Activated CD4-positive, CD25-positive, alpha-beta regulatory T cell treated with anti-CD3 and anti-CD28 coated beads, Interleukin-2, amount 50 U/mL, for 24 hours (primary cell): ENCODE measurements at regions not wholly inside any gene's neighbourhood (a gene's known extent, or its start where the extent isn't known, plus 50 kb on each side); places are given as distances from the start of the nearest gene placed in this dataset.
"Not testable (repeated sequence)": the region's sequence is repeated elsewhere in the genome, so short reads cannot be mapped to it uniquely, and the experiment has no call there.

Source experiments
- ATAC-seq, 2 donors: fragments of 150-1000 bp; cut with Tn5 transposase; one replicate each; pipeline ENCODE4 v1.10.0; 2021; ENCODE audit warnings: mild to moderate bottlenecking in 1 of 2, moderate library complexity in 1 of 2

- not testable (repeated sequence) for ATAC-seq
Observed at GRCh38 chr17:46460129-46460528, 52.1 kb upstream of the LRRC37A2 start.

- not testable (repeated sequence) for ATAC-seq
Observed at GRCh38 chr17:46455069-46455468, 57.2 kb upstream of the LRRC37A2 start.

GRCh38 chr17:46454572-46454971 is 57.7 kb upstream of the LRRC37A2 start:
- not testable (repeated sequence) for ATAC-seq

- ATAC-seq: not testable (repeated sequence)
Observed at GRCh38 chr17:46453077-46453476, 59.2 kb upstream of the LRRC37A2 start.

GRCh38 chr17:46445849-46446248 is 66.4 kb upstream of the LRRC37A2 start:
- not testable (repeated sequence) for ATAC-seq

- not testable (repeated sequence) for ATAC-seq
Observed at GRCh38 chr17:46445411-46445810, 66.9 kb upstream of the LRRC37A2 start.

GRCh38 chr17:46442153-46442552 is 70.1 kb upstream of the LRRC37A2 start:
- ATAC-seq: not testable (repeated sequence)

GRCh38 chr17:46440665-46441064 is 71.6 kb upstream of the LRRC37A2 start:
- ATAC-seq: not testable (repeated sequence)

- ATAC-seq: not testable (repeated sequence)
Observed at GRCh38 chr17:46434450-46435062, 73.0 kb upstream of the ARL17B start.

- not testable (repeated sequence) for ATAC-seq
Observed at GRCh38 chr17:46430300-46430699, 68.7 kb upstream of the ARL17B start.

GRCh38 chr17:46429675-46430074 is 68.1 kb upstream of the ARL17B start:
- not testable (repeated sequence) for ATAC-seq

- not testable (repeated sequence) for ATAC-seq
Observed at GRCh38 chr17:46424187-46424884, 62.8 kb upstream of the ARL17B start.

- peak in 1 of 2 donors; percentile 56 for ATAC-seq
Observed at GRCh38 chr17:46417907-46418306, 56.3 kb upstream of the ARL17B start.

- not testable (repeated sequence) for ATAC-seq
Observed at GRCh38 chr17:46417261-46417660, 55.7 kb upstream of the ARL17B start.

- ATAC-seq: not testable (repeated sequence)
Observed at GRCh38 chr17:46414559-46414958, 53.0 kb upstream of the ARL17B start.

GRCh38 chr17:46412156-46412555 is 50.6 kb upstream of the ARL17B start:
- not testable (repeated sequence) for ATAC-seq

- ATAC-seq: peak; percentile 89
Observed at GRCh38 chr17:46411172-46411852, 49.7 kb upstream of the ARL17B start.
